ENCODE measurements at regions not wholly inside any gene's neighbourhood (a gene's known extent, or its start where the extent isn't known, plus 50 kb on each side); places are given as distances from the start of the nearest gene placed in this dataset.

GRCh38 chr11:70597006-70597555 lies 198.8 kb downstream of the CTTN start:
- TF ChIP-seq EP300 (IDR thresholded peaks at IDR 0.05), result no peak
- TF ChIP-seq, protein P1, sequence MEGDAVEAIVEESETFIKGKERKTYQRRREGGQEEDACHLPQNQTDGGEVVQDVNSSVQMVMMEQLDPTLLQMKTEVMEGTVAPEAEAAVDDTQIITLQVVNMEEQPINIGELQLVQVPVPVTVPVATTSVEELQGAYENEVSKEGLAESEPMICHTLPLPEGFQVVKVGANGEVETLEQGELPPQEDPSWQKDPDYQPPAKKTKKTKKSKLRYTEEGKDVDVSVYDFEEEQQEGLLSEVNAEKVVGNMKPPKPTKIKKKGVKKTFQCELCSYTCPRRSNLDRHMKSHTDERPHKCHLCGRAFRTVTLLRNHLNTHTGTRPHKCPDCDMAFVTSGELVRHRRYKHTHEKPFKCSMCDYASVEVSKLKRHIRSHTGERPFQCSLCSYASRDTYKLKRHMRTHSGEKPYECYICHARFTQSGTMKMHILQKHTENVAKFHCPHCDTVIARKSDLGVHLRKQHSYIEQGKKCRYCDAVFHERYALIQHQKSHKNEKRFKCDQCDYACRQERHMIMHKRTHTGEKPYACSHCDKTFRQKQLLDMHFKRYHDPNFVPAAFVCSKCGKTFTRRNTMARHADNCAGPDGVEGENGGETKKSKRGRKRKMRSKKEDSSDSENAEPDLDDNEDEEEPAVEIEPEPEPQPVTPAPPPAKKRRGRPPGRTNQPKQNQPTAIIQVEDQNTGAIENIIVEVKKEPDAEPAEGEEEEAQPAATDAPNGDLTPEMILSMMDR (IDR thresholded peaks at IDR 0.05), result no peak
- TF ChIP-seq POLR2A (IDR thresholded peaks at IDR 0.05), result no peak
